ENCODE measurements at regions not wholly inside any gene's neighbourhood (a gene's known extent, or its start where the extent isn't known, plus 50 kb on each side); places are given as distances from the start of the nearest gene placed in this dataset.

DNA sequence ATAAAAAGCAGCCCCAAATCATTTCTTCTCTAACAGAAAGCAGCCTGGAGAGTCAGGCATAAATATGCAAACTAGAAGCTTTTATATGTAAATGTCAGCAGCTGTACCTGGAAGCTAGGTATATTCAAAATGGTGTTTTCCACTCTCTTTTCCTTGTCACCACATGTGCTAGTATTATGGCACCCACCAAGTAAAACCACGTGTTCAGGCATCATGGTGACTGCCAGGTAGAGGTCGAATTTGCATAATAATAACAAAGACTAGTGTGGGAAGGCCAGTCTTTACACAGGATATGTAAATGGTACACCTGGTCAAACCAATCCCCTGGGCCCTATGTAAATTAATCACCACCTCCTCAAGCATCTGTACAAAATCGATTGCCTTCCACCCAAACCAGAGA is 124.0 kb downstream of the MMUT start:
- Mint-ChIP-seq H3K27ac (ENCODE audit: unreplicated experiment) (no peak overlapping the region), H3K36me3 (ENCODE audit: low read depth) (peaks cover 2% of the 10 kb centered on the region), H3K9me3 (ENCODE audit: low read depth) (peaks cover 8% of the 10 kb centered on the region), H3K4me3 (ENCODE audit: unreplicated experiment) (no peak overlapping the region), H3K4me1 (ENCODE audit: low read depth) (no peaks in the 10 kb centered on the region), H3K27me3 (ENCODE audit: low read depth) (peaks cover 5% of the 10 kb centered on the region)
- TF ChIP-seq, protein P1, sequence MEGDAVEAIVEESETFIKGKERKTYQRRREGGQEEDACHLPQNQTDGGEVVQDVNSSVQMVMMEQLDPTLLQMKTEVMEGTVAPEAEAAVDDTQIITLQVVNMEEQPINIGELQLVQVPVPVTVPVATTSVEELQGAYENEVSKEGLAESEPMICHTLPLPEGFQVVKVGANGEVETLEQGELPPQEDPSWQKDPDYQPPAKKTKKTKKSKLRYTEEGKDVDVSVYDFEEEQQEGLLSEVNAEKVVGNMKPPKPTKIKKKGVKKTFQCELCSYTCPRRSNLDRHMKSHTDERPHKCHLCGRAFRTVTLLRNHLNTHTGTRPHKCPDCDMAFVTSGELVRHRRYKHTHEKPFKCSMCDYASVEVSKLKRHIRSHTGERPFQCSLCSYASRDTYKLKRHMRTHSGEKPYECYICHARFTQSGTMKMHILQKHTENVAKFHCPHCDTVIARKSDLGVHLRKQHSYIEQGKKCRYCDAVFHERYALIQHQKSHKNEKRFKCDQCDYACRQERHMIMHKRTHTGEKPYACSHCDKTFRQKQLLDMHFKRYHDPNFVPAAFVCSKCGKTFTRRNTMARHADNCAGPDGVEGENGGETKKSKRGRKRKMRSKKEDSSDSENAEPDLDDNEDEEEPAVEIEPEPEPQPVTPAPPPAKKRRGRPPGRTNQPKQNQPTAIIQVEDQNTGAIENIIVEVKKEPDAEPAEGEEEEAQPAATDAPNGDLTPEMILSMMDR (IDR thresholded peaks at IDR 0.05): no peak
- no peak for DNase-seq (ENCODE audit: low spot score)

DNA sequence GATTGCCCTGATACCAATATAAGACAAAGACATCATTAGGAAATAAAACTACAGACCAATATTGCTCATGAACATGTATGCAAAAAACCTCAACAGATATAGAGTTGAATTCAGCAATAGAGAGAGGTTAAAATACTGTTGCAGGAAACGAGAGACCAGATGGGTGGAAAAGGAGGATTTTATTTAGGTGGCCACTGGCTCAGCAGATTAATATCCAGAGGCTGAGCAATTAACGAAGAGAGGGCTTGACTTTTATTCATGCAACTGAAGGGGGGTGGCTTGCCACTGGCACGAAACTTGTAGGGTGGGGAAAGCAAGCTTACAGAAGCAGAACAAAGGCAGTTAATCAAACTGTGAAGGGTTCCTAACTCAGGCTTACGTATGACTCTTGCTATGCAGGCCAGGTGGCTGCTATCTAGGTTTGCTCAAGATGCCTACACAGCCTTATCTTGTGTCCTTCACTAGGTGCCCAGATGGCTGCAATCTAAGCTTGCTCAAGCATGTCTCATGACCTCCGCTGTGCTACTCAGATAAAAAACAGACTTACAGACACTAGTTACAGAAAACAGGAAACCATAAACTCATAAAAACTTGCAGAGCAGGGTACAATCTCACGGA is 126.4 kb downstream of the MMUT start:
- Mint-ChIP-seq H3K4me1 (ENCODE audit: low read depth) (peaks cover 6% of the 10 kb centered on the region), H3K9me3 (ENCODE audit: low read depth) (peaks cover 8% of the 10 kb centered on the region), H3K27ac (ENCODE audit: unreplicated experiment) (no peak overlapping the region), H3K4me3 (ENCODE audit: unreplicated experiment) (no peak overlapping the region), H3K27me3 (ENCODE audit: low read depth) (peaks cover 3% of the 10 kb centered on the region), H3K36me3 (ENCODE audit: low read depth) (peaks cover 2% of the 10 kb centered on the region)
- DNase-seq (ENCODE audit: low spot score): no peak
- TF ChIP-seq, protein P1 (IDR thresholded peaks at IDR 0.05): no peak

DNA sequence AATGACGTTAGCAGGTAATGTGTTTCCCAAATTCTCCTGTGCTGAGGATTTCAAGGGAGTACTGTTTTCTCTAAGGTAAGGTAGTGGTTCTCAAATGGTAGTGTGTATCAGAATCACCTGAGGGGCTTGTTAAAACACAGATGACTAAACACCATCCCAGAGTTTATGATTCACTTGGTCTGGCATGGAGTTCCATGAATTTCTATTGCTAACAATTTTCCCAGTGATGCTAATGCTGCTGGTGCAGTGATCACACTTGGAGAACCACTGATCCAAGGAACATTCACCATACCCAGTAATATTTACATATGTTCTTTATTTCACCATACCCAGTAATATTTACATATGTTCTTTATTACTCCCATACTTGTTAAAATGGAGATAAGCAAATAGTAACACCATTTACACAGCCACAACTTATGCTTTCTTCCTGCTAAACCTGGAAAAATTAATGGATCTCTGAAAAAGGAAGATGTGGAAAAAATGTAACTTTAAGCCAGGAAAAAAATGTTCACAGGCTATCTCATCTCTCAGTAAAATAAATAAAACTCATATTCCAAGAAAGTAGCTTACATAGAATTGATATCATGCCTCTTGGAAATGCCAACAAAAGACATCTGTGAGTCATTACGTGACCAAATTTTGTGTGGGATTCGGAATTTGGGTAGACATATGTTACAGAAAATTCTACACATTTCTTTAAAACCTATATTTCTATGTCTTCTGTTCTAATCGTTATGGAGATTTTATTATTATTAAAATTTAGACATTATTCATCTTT is 129.5 kb downstream of the MMUT start:
- DNase-seq (ENCODE audit: low spot score): no peak
- Mint-ChIP-seq H3K27ac (ENCODE audit: unreplicated experiment) (no peak overlapping the region), H3K4me1 (ENCODE audit: low read depth) (peaks cover 6% of the 10 kb centered on the region), H3K4me3 (ENCODE audit: unreplicated experiment) (no peak overlapping the region), H3K36me3 (ENCODE audit: low read depth) (peaks cover 2% of the 10 kb centered on the region), H3K27me3 (ENCODE audit: low read depth) (no peaks in the 10 kb centered on the region), H3K9me3 (ENCODE audit: low read depth) (peaks cover 8% of the 10 kb centered on the region)
- TF ChIP-seq, protein P1 (IDR thresholded peaks at IDR 0.05): no peak

DNA sequence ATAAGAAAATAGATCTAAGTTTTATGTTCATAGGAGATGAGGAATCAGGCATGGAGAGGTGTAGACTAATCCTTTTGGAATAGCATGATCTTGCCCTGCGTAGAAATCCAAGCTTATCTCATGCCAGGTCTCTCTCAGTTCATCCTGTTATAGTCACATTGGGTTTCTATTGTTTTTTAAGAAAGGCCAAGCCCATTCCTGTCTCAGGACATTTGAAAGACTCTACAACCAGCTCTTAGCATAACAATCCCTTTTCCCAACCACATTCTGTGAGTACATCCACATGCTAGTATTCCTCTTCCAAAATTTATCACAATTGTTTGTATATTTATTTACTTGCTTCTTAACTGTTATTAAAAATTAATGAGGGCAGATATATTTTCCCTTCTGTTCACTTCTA is 130.3 kb downstream of the MMUT start:
- DNase-seq (ENCODE audit: low spot score): no peak
- H3K9me3 Mint-ChIP-seq (ENCODE audit: low read depth): peaks cover 8% of the 10 kb centered on the region
- TF ChIP-seq, protein P1 (IDR thresholded peaks at IDR 0.05): no peak
- H3K27me3 Mint-ChIP-seq (ENCODE audit: low read depth): no peaks in the 10 kb centered on the region
- peaks cover 2% of the 10 kb centered on the region for H3K36me3 Mint-ChIP-seq (ENCODE audit: low read depth)
- H3K4me3 Mint-ChIP-seq (ENCODE audit: unreplicated experiment): no peak overlapping the region
- H3K27ac Mint-ChIP-seq (ENCODE audit: unreplicated experiment): no peak overlapping the region
- peaks cover 13% of the 10 kb centered on the region for H3K4me1 Mint-ChIP-seq (ENCODE audit: low read depth)

DNA sequence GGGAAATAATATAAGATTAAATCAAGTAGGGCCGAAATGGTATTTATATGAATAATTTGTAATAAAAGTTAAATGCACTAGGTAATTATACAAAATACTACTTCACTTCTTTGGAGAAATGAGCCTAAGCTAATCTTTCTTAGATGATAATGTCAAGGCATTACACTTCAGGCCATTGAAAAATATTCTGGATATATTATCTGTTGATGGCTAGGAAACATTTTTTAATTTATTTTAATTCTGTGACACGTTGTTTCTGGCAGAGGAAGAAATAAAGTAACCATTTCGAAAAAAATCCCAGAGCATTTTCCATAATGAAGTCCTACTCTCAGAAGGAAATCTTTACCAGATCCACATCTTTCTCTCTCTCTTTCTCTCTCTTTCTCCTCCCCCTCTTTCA is 133.9 kb downstream of the MMUT start:
- Mint-ChIP-seq H3K36me3 (ENCODE audit: low read depth) (no peaks in the 10 kb centered on the region), H3K9me3 (ENCODE audit: low read depth) (peaks cover 8% of the 10 kb centered on the region), H3K4me1 (ENCODE audit: low read depth) (peaks cover 36% of the 10 kb centered on the region), H3K4me3 (ENCODE audit: unreplicated experiment) (no peak overlapping the region), H3K27ac (ENCODE audit: unreplicated experiment) (no peak overlapping the region), H3K27me3 (ENCODE audit: low read depth) (no peaks in the 10 kb centered on the region)
- DNase-seq (ENCODE audit: low spot score): no peak
- TF ChIP-seq, protein P1 (IDR thresholded peaks at IDR 0.05): no peak

Data from chondrocyte (in vitro differentiated cells).